ENCODE measurements at regions not wholly inside any gene's neighbourhood (a gene's known extent, or its start where the extent isn't known, plus 50 kb on each side); places are given as distances from the start of the nearest gene placed in this dataset.

DNA sequence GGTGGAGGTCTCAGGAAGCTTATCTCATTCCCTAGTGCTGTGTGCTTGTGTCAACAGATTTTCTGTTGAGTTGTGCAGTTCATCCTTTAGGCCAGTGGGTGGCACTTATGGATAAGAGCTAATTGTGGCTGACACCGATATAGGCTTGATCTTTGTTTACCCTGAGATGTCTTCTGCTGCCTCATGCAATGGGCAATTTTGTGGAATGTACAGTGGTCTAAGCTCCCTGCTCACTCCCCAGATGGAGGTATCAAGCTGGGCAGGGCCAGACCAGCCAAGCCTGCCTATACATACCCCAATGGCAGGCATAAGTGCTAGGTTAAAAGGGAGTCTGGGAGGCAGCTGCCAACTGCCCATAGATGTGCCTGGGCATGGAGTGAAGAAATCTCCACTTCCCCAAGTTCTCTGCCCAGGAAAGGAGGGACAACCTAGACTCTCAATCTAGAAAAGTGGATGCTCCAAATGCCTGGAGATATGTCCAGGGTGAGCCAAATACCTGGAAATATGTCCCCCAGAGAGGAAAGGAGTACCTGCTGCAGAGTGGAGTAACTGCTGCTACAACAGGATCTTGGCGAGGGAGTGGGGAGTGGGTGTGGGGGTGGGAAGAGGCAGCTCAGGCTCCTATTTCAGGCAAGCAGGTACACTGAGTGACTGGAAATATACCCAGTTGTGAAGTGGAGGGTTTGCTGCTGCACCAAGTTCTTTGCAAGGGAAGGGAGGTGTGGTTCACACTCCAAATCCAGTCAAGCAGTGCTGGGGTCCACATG lies 53.2 kb upstream of the ARG1 start:
- TF ChIP-seq POLR2AphosphoS5 (IDR thresholded peaks at IDR 0.05; ENCODE audit: borderline replicate concordance, low read depth, low read length) (no peak), EZH2 (IDR thresholded peaks at IDR 0.05) (no peak), FOXP2 (optimal IDR thresholded peaks at IDR 0.05; ENCODE audit: control extremely low read depth, extremely low read length, insufficient read depth) (no peak)
